ENCODE measurements at regions not wholly inside any gene's neighbourhood (a gene's known extent, or its start where the extent isn't known, plus 50 kb on each side); places are given as distances from the start of the nearest gene placed in this dataset.

GRCh38 chr2:149716687-149717086 is 129.1 kb upstream of the MMADHC start:
- TF ChIP-seq, protein P1, sequence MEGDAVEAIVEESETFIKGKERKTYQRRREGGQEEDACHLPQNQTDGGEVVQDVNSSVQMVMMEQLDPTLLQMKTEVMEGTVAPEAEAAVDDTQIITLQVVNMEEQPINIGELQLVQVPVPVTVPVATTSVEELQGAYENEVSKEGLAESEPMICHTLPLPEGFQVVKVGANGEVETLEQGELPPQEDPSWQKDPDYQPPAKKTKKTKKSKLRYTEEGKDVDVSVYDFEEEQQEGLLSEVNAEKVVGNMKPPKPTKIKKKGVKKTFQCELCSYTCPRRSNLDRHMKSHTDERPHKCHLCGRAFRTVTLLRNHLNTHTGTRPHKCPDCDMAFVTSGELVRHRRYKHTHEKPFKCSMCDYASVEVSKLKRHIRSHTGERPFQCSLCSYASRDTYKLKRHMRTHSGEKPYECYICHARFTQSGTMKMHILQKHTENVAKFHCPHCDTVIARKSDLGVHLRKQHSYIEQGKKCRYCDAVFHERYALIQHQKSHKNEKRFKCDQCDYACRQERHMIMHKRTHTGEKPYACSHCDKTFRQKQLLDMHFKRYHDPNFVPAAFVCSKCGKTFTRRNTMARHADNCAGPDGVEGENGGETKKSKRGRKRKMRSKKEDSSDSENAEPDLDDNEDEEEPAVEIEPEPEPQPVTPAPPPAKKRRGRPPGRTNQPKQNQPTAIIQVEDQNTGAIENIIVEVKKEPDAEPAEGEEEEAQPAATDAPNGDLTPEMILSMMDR (optimal IDR thresholded peaks at IDR 0.05 in 1 of 3, IDR thresholded peaks at IDR 0.05 in 1 of 3, conservative IDR thresholded peaks at IDR 0.05 in 1 of 3; ENCODE audit: extremely low read depth in 1 of 3, insufficient read depth in 2 of 3, low read length in 3 of 3) = no peak
- no peak for TF ChIP-seq EZH2 (IDR thresholded peaks at IDR 0.05; ENCODE audit: low read length)

All from keratinocyte (primary cell).